MCF 10A (cell line): ENCODE measurements at regions not wholly inside any gene's neighbourhood (a gene's known extent, or its start where the extent isn't known, plus 50 kb on each side); places are given as distances from the start of the nearest gene placed in this dataset.
"Not testable (repeated sequence)": the region's sequence is repeated elsewhere in the genome, so short reads cannot be mapped to it uniquely, and the experiment has no call there.

Experiments used
- BruUV-seq: library from RNA; stranded (reverse); fragments of 400-500 nt; replicated peaks from 2 replicates; lab custom pipeline; 2021; lab: Mats Ljungman, UMichigan
- CTCF ChIA-PET: fragments of 300-600 bp; sonication (Branson Sonifier 250); formaldehyde crosslinking; extraction: SDS; loops from one replicate; lab custom pipeline; 2021; ENCODE audit warnings: antibody characterized with exemption, inconsistent platforms; lab: Yijun Ruan, JAX
- POLR2A ChIA-PET: fragments of 300-600, 350-650 bp; sonication (Branson Sonifier 250); formaldehyde crosslinking; extraction: SDS; loops from one replicate; lab custom pipeline; 2020; ENCODE audit warnings: antibody characterized with exemption, inconsistent platforms; lab: Yijun Ruan, JAX
- DNase-seq: peaks from one replicate; pipeline ENCODE4 v3.0.0-alpha.2; 2018; ENCODE audit not compliant: unreplicated experiment
- H3K27ac Mint-ChIP-seq: one replicate; pipeline ENCODE4 v1.8.0; 2022; ENCODE audit warnings: mild to moderate bottlenecking, low read depth, mixed read lengths; ENCODE audit not compliant: unreplicated experiment
- H3K27me3 Mint-ChIP-seq: one replicate; pipeline ENCODE4 v1.8.0; 2022; ENCODE audit warnings: mixed read lengths; ENCODE audit not compliant: insufficient read depth, unreplicated experiment
- H3K36me3 Mint-ChIP-seq: one replicate; pipeline ENCODE4 v1.8.0; 2022; ENCODE audit warnings: mild to moderate bottlenecking, moderate library complexity, mixed read lengths; ENCODE audit not compliant: insufficient read depth, unreplicated experiment
- H3K4me1 Mint-ChIP-seq: one replicate; pipeline ENCODE4 v1.8.0; 2022; ENCODE audit warnings: mixed read lengths; ENCODE audit not compliant: insufficient read depth, unreplicated experiment
- H3K4me3 Mint-ChIP-seq: one replicate; pipeline ENCODE4 v1.8.0; 2022; ENCODE audit warnings: mild to moderate bottlenecking, moderate library complexity, mixed read lengths; ENCODE audit not compliant: unreplicated experiment
- H3K9me3 Mint-ChIP-seq: one replicate; pipeline ENCODE4 v1.8.0; 2022; ENCODE audit warnings: mixed read lengths; ENCODE audit not compliant: unreplicated experiment
- intact Hi-C: fragments of 100-400 bp; cut with micrococcal nuclease; formaldehyde crosslinking; loops from 2 replicates; pipeline ENCODE4 v1.14.1; 2022
- TF ChIP-seq, protein P1 (sequence below): fragments of 200-600 bp; IDR thresholded peaks from one replicate; pipeline ENCODE4 v1.8.0; 2022; ENCODE audit warnings: antibody characterized with exemption, mild to moderate bottlenecking; ENCODE audit not compliant: unreplicated experiment

- no peaks in the 10 kb centered on the region for H3K36me3 Mint-ChIP-seq
- POLR2A ChIA-PET: interaction anchor here (1.0 kb wide), 1 partner anchor 16 kb away, joined by 3 read pairs; no protein-coding TSS in a partner anchor
- peaks cover 6% of the 10 kb centered on the region for H3K4me1 Mint-ChIP-seq
Observed at GRCh38 chr4:124163401-124163800, 549.1 kb downstream of the ANKRD50 start.

DNA sequence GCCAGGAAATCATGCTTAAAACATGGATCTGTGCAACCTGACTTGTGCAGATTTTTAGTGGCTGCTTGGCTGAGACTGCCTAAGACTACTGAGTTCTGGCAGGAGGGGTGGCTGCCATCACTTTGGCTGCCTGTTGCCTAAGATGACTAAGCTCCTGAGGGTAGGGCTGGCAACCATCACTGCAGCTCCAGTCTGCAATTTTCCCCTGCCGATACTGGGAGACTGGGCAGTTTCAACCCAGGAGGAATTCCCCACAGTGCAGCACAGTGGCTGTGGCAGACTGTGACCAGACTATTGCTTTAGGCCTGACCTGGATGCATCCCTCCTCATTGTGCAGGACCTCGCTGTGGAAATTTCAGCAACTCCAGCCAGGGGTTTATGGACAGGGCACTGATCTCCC is 544.9 kb downstream of the ANKRD50 start:
- Mint-ChIP-seq H3K36me3 (no peaks in the 10 kb centered on the region), H3K4me1 (no peaks in the 10 kb centered on the region), H3K27me3 (no peaks in the 10 kb centered on the region), H3K4me3 (no peak overlapping the region), H3K27ac (no peak overlapping the region), H3K9me3 (peaks cover 27% of the 10 kb centered on the region)
- intact Hi-C loops: no loop called here
- no TSS peak for BruUV-seq
- CTCF ChIA-PET: interaction anchor here (0.6 to 1.2 kb wide), 3 partner anchors 12 to 92 kb away, joined by 3 to 5 read pairs (median 3); no protein-coding TSS in a partner anchor
- peak; percentile 43 for DNase-seq
- TF ChIP-seq, protein P1, sequence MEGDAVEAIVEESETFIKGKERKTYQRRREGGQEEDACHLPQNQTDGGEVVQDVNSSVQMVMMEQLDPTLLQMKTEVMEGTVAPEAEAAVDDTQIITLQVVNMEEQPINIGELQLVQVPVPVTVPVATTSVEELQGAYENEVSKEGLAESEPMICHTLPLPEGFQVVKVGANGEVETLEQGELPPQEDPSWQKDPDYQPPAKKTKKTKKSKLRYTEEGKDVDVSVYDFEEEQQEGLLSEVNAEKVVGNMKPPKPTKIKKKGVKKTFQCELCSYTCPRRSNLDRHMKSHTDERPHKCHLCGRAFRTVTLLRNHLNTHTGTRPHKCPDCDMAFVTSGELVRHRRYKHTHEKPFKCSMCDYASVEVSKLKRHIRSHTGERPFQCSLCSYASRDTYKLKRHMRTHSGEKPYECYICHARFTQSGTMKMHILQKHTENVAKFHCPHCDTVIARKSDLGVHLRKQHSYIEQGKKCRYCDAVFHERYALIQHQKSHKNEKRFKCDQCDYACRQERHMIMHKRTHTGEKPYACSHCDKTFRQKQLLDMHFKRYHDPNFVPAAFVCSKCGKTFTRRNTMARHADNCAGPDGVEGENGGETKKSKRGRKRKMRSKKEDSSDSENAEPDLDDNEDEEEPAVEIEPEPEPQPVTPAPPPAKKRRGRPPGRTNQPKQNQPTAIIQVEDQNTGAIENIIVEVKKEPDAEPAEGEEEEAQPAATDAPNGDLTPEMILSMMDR: no peak
- POLR2A ChIA-PET: interaction anchor here (0.7 to 1.8 kb wide), 3 partner anchors 9 to 45 kb away, joined by 3 to 6 read pairs (median 3); no protein-coding TSS in a partner anchor

More at GRCh38 chr4:124163401-124163800, 549.1 kb downstream of the ANKRD50 start:
- TF ChIP-seq, protein P1: no peak
- no peak overlapping the region for H3K27ac Mint-ChIP-seq
- CTCF ChIA-PET: no interaction called here
- no peak overlapping the region for H3K4me3 Mint-ChIP-seq
- no peak for DNase-seq
- peaks cover 9% of the 10 kb centered on the region for H3K9me3 Mint-ChIP-seq
- intact Hi-C loops: no loop called here
- no peaks in the 10 kb centered on the region for H3K27me3 Mint-ChIP-seq
- no TSS peak for BruUV-seq

DNA sequence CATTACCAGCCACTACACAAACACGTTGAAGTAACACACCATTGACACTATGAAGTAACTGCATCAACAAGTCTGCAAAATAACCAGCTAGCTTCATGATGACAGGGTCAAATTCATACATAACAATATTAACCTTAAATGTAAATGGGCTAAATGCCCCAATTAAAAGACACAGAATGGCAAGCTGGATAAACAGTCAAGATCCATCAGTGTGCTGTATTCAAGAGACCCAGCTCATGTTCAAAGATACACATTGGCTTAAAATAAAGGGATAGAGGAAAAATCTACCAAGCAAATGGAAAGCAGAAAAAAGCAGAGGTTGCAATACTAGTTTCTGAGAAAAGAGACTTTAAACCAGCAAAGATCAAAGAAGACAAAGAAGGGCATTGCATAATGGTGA is 543.0 kb downstream of the ANKRD50 start:
- peaks cover 27% of the 10 kb centered on the region for H3K9me3 Mint-ChIP-seq
- H3K36me3 Mint-ChIP-seq, BruUV-seq, H3K4me3 Mint-ChIP-seq, DNase-seq, H3K4me1 Mint-ChIP-seq, H3K27ac Mint-ChIP-seq, intact Hi-C loops, H3K27me3 Mint-ChIP-seq: not testable (repeated sequence)
- CTCF ChIA-PET: interaction anchor here (0.7 kb wide), 1 partner anchor 1067 kb away, joined by 4 read pairs; no protein-coding TSS in a partner anchor
- POLR2A ChIA-PET: interaction anchor here (0.6 kb wide), 1 partner anchor 10 kb away, joined by 3 read pairs; no protein-coding TSS in a partner anchor

- Mint-ChIP-seq H3K27ac (no peak overlapping the region), H3K36me3 (no peaks in the 10 kb centered on the region), H3K27me3 (no peaks in the 10 kb centered on the region), H3K4me3 (no peak overlapping the region), H3K9me3 (peaks cover 27% of the 10 kb centered on the region), H3K4me1 (peaks cover 13% of the 10 kb centered on the region)
- ChIA-PET CTCF (no interaction called here), POLR2A (no interaction called here)
- DNase-seq: no peak
- intact Hi-C loops: no loop called here
- no TSS peak for BruUV-seq
- TF ChIP-seq, protein P1: no peak
Observed at GRCh38 chr4:124173912-124174311, 538.6 kb downstream of the ANKRD50 start.
